IMR-90 (cell line): ENCODE measurements at regions not wholly inside any gene's neighbourhood (a gene's known extent, or its start where the extent isn't known, plus 50 kb on each side); places are given as distances from the start of the nearest gene placed in this dataset.

Experiments used
- ATAC-seq: fragments of 200-7000 bp; cut with Tn5 transposase; 2 replicates; pipeline ENCODE4 v1.9.1; 2020; ENCODE audit warnings: low read depth, mild to moderate bottlenecking, moderate library complexity
- BruUV-seq: library from RNA; stranded (reverse); fragments of 400-500 nt; replicated peaks from 2 replicates; lab custom pipeline; 2021; lab: Mats Ljungman, UMichigan
- CTCF ChIA-PET: fragments of 300-600 bp; formaldehyde crosslinking; extraction: SDS; loops from one replicate; lab custom pipeline; 2021; ENCODE audit warnings: antibody characterized with exemption; lab: Yijun Ruan, JAX
- POLR2A ChIA-PET: fragments of 300-600 bp; sonication (Branson Sonifier 250); formaldehyde crosslinking; loops from one replicate; lab custom pipeline; 2022; ENCODE audit warnings: antibody characterized with exemption; ENCODE audit not compliant: unreplicated experiment; lab: Charles Lee
- DNase-seq: peaks from one replicate; pipeline ENCODE4 v3.0.0; 2013
- H2AFZ ChIP-seq: replicated peaks from 2 replicates; pipeline ENCODE3; 2013; ENCODE audit warnings: low read length, mild to moderate bottlenecking; ENCODE audit not compliant: poor library complexity
- H2AK5ac ChIP-seq: 2 replicates; pipeline ENCODE4 v1.6.1; 2013; ENCODE audit warnings: low read depth, low read length, inconsistent platforms
- H2AK9ac ChIP-seq: replicated peaks from 2 replicates; pipeline ENCODE3; 2013; ENCODE audit warnings: mild to moderate bottlenecking, low read depth, low read length, moderate library complexity; ENCODE audit not compliant: poor library complexity
- H2BK120ac ChIP-seq: 2 replicates; pipeline ENCODE4 v1.6.1; 2013; ENCODE audit warnings: low read depth, low read length, inconsistent platforms
- H2BK15ac ChIP-seq: 3 replicates; pipeline ENCODE4 v1.6.1; 2013; ENCODE audit warnings: low read depth, low read length, inconsistent platforms
- H2BK20ac ChIP-seq: 2 replicates; pipeline ENCODE4 v1.6.1; 2013; ENCODE audit warnings: low read depth, mild to moderate bottlenecking, inconsistent platforms, low read length, moderate library complexity
- H2BK5ac ChIP-seq: 2 replicates; pipeline ENCODE4 v1.6.1; 2013; ENCODE audit warnings: mild to moderate bottlenecking, low read depth, low read length, inconsistent platforms; ENCODE audit not compliant: poor library complexity, severe bottlenecking
- H3K14ac ChIP-seq: replicated peaks from 2 replicates; pipeline ENCODE4 v1.6.1; 2013; ENCODE audit warnings: low read depth, low read length, inconsistent platforms
- H3K18ac ChIP-seq: 2 replicates; pipeline ENCODE4 v1.6.1; 2013; ENCODE audit warnings: low read depth, low read length, control low read depth
- H3K23ac ChIP-seq: 2 replicates; pipeline ENCODE4 v1.6.1; 2013; ENCODE audit warnings: low read depth, low read length, inconsistent platforms
- H3K27ac ChIP-seq: 2 replicates; pipeline ENCODE4 v1.5.1; 2013; ENCODE audit warnings: mild to moderate bottlenecking, control low read depth, low read length; ENCODE audit not compliant: insufficient read depth
- H3K27me3 ChIP-seq: 2 replicates; pipeline ENCODE4 v1.6.1; 2013; ENCODE audit warnings: low read length; ENCODE audit not compliant: control insufficient read depth, insufficient read depth
- H3K36me3 ChIP-seq: 2 replicates; pipeline ENCODE4 v1.6.1; 2013; ENCODE audit warnings: low read length, mixed read lengths; ENCODE audit not compliant: control insufficient read depth, insufficient read depth
- H3K4ac ChIP-seq: 2 replicates; pipeline ENCODE4 v1.6.1; 2013; ENCODE audit warnings: low read depth, low read length, inconsistent platforms
- H3K4me1 ChIP-seq: 2 replicates; pipeline ENCODE4 v1.6.1; 2013; ENCODE audit warnings: low read length, mixed read lengths; ENCODE audit not compliant: control insufficient read depth, insufficient read depth
- H3K4me2 ChIP-seq: 2 replicates; pipeline ENCODE4 v1.6.1; 2013; ENCODE audit warnings: low read depth, mild to moderate bottlenecking, control low read depth, low read length, moderate library complexity
- H3K4me3 ChIP-seq: 2 replicates; pipeline ENCODE4 v1.5.1; 2013; ENCODE audit warnings: low read depth, mild to moderate bottlenecking, control low read depth, low read length, moderate library complexity; ENCODE audit not compliant: insufficient read depth
- H3K56ac ChIP-seq: 2 replicates; pipeline ENCODE4 v1.6.1; 2013; ENCODE audit warnings: low read length, inconsistent platforms; ENCODE audit not compliant: insufficient read depth; ENCODE audit errors: extremely low read depth
- H3K79me1 ChIP-seq, 2 experiments: 2 replicates each; pipeline ENCODE4 v1.6.1; 2013; ENCODE audit warnings: low read length in 2 of 2, inconsistent platforms in 1 of 2, low read depth in 1 of 2
- H3K9ac ChIP-seq: 2 replicates; pipeline ENCODE4 v1.6.1; 2013; ENCODE audit warnings: low read depth, low read length, control low read depth
- H3K9me1 ChIP-seq: 2 replicates; pipeline ENCODE4 v1.6.1; 2013; ENCODE audit warnings: low read length, inconsistent platforms; ENCODE audit not compliant: insufficient read depth
- H3K9me3 ChIP-seq: 2 replicates; pipeline ENCODE4 v1.6.1; 2013; ENCODE audit warnings: low read length; ENCODE audit not compliant: control insufficient read depth, insufficient read depth
- H4K20me1 ChIP-seq: 2 replicates; pipeline ENCODE4 v1.6.1; 2013; ENCODE audit warnings: low read length, inconsistent platforms; ENCODE audit not compliant: insufficient read depth
- H4K5ac ChIP-seq: 2 replicates; pipeline ENCODE4 v1.6.1; 2013; ENCODE audit warnings: mild to moderate bottlenecking, low read depth, low read length, control low read depth
- H4K8ac ChIP-seq, 2 experiments: 2 replicates each; pipeline ENCODE4 v1.6.1; 2013; ENCODE audit warnings: low read depth in 2 of 2, low read length in 2 of 2, control low read depth in 1 of 2, inconsistent platforms in 1 of 2
- H4K91ac ChIP-seq: 2 replicates; pipeline ENCODE4 v1.6.1; 2013; ENCODE audit warnings: low read depth, low read length, inconsistent platforms; ENCODE audit not compliant: insufficient read depth
- CEBPB ChIP-seq: IDR thresholded peaks from 2 replicates; pipeline ENCODE4 v1.6.1; 2012; ENCODE audit warnings: low read depth, low read length, improper control_type of control experiment
- CHD1 ChIP-seq: IDR thresholded peaks from 2 replicates; pipeline ENCODE4 v1.6.1; 2012; ENCODE audit warnings: low read depth, low read length, improper control_type of control experiment
- CTCF ChIP-seq: conservative IDR thresholded peaks from 2 replicates; pipeline ENCODE4 v1.5.1; 2012; ENCODE audit warnings: mild to moderate bottlenecking, low read depth, low read length, improper control_type of control experiment
- ELK1 ChIP-seq: fragments of 150-350 bp; IDR thresholded peaks from 2 replicates; pipeline ENCODE4 v1.6.1; 2016; ENCODE audit warnings: low read depth, mild to moderate bottlenecking, low read length, moderate library complexity, borderline replicate concordance
- FOS ChIP-seq: fragments of 150-350 bp; IDR thresholded peaks from 2 replicates; pipeline ENCODE4 v1.6.1; 2016; ENCODE audit warnings: low read depth, low read length
- MAFK ChIP-seq: IDR thresholded peaks from 2 replicates; pipeline ENCODE4 v1.6.1; 2012; ENCODE audit warnings: low read depth, low read length, improper control_type of control experiment
- MAZ ChIP-seq: IDR thresholded peaks from 2 replicates; pipeline ENCODE4 v1.6.1; 2012; ENCODE audit warnings: low read depth, mild to moderate bottlenecking, low read length, improper control_type of control experiment, moderate library complexity, borderline replicate concordance
- RAD21 ChIP-seq: IDR thresholded peaks from 2 replicates; pipeline ENCODE4 v1.6.1; 2012; ENCODE audit warnings: low read length, improper control_type of control experiment
- RCOR1 ChIP-seq: IDR thresholded peaks from 2 replicates; pipeline ENCODE4 v1.6.1; 2012; ENCODE audit warnings: mild to moderate bottlenecking, low read length, improper control_type of control experiment; ENCODE audit not compliant: insufficient replicate concordance
- WGBS, 2 experiments: methylation state at CpG; one replicate each; pipeline versions ENCODE4 v1.1.5 to v1.1.7; 2013; ENCODE audit warnings: missing lambda C conversion rate in 2 of 2; ENCODE audit not compliant: insufficient read length in 1 of 2; ENCODE audit errors: extremely low coverage in 2 of 2; 5-methylcytosine and 5-hydroxymethylcytosine counted together
- dilution Hi-C: fragments of 300-500 bp; cut with HindIII; formaldehyde crosslinking; loops from one replicate; pipeline ENCODE4 v1.14.3; 2018; ENCODE audit warnings: low sequenced_read_pairs; ENCODE audit not compliant: unreplicated experiment
- in situ Hi-C: fragments of 300-500 bp; cut with MboI; formaldehyde crosslinking; loops from 3 replicates; pipeline ENCODE4 v1.14.3; 2019; ENCODE audit warnings: low sequenced_read_pairs, inconsistent platforms, mixed read lengths
- intact Hi-C: fragments of 100-400 bp; cut with micrococcal nuclease; formaldehyde crosslinking; loops from 2 replicates; pipeline ENCODE4 v1.10.0; 2022

GRCh38 chr6:93919365-93919764, 500.0 kb upstream of the EPHA7 start:
- Histone ChIP-seq H2BK15ac (no peak overlapping the region), H3K4me1 (no peaks in the 10 kb centered on the region), H2AFZ (no peak overlapping the region), H3K9me3 (no peaks in the 10 kb centered on the region; the same call in 1 of the 2 replicates), H3K4me3 (no peak overlapping the region), H4K91ac (no peak overlapping the region), H2BK120ac (no peak overlapping the region), H3K18ac (no peak overlapping the region), H4K8ac (no peak overlapping the region), H3K56ac (no peak overlapping the region), H4K20me1 (no peaks in the 10 kb centered on the region), H3K27ac (no peak overlapping the region), H3K14ac (no peak overlapping the region), H3K36me3 (no peaks in the 10 kb centered on the region), H3K4me2 (no peak overlapping the region), H3K9ac (no peak overlapping the region), H3K23ac (no peak overlapping the region), H3K79me1 (no peaks in the 10 kb centered on the region), H2AK9ac (no peak overlapping the region), H2BK20ac (no peak overlapping the region), H2AK5ac (no peak overlapping the region), H3K4ac (no peak overlapping the region), H3K27me3 (no peaks in the 10 kb centered on the region), H2BK5ac (no peak overlapping the region), H3K9me1 (no peaks in the 10 kb centered on the region), H4K5ac (no peak overlapping the region)
- dilution Hi-C loops (no loop called here), intact Hi-C loops (no loop called here), in situ Hi-C loops (no loop called here)
- CTCF ChIA-PET = no interaction called here
- BruUV-seq = no TSS peak
- TF ChIP-seq RAD21 (no peak), CHD1 (no peak), RCOR1 (no peak), ELK1 (no peak), MAFK (no peak), CTCF (no peak), MAZ (no peak), FOS (no peak), CEBPB (no peak)
- no peak for ATAC-seq
- no peak for DNase-seq
- WGBS, 2 experiments = no CpG with 5 or more reads among the region's 1 CpG
- POLR2A ChIA-PET = no interaction called here
